ENCODE measurements at regions not wholly inside any gene's neighbourhood (a gene's known extent, or its start where the extent isn't known, plus 50 kb on each side); places are given as distances from the start of the nearest gene placed in this dataset.

DNA sequence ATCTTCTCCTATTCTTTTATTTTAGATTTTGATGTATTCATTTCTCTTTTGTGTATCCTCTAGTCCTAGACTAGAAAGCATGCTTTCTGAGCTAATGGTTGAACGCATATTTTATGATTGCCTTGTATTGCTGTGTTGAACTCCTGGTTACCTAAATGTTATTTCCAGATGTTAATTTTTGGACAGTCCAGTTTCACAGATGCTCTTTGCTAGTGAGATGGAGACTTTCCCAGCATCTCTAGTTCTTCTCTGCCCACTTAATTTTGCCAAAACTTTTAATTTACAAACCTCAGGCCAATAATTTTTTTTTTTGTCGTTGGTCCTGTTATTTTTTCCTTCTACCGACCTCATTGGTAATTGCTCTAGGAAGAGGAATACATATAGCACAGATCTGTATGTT lies 153.2 kb downstream of the HAUS1 start:
- no peak overlapping the region for H3K4me3 ChIP-seq (ENCODE audit: low read depth, low read length)
- TF ChIP-seq, protein P1, sequence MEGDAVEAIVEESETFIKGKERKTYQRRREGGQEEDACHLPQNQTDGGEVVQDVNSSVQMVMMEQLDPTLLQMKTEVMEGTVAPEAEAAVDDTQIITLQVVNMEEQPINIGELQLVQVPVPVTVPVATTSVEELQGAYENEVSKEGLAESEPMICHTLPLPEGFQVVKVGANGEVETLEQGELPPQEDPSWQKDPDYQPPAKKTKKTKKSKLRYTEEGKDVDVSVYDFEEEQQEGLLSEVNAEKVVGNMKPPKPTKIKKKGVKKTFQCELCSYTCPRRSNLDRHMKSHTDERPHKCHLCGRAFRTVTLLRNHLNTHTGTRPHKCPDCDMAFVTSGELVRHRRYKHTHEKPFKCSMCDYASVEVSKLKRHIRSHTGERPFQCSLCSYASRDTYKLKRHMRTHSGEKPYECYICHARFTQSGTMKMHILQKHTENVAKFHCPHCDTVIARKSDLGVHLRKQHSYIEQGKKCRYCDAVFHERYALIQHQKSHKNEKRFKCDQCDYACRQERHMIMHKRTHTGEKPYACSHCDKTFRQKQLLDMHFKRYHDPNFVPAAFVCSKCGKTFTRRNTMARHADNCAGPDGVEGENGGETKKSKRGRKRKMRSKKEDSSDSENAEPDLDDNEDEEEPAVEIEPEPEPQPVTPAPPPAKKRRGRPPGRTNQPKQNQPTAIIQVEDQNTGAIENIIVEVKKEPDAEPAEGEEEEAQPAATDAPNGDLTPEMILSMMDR (IDR thresholded peaks at IDR 0.05; ENCODE audit: low read depth, low read length): no peak

GRCh38 chr18:46260016-46260878 lies 156.1 kb downstream of the HAUS1 start:
- TF ChIP-seq, protein P1 (IDR thresholded peaks at IDR 0.05; ENCODE audit: low read depth, low read length): no peak

DNA sequence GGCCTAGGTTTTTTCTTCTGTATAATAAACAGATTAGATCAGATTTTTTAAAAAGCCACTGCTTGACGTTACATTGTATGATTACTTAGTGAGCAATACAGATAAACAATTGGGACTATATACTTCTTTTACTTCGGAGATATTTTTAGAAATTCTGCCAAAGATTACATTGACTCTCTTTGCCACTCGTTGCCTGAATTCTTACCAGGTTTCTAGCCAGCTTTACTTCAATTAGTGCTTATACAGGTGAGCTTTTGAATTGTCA lies 156.6 kb downstream of the HAUS1 start:
- TF ChIP-seq, protein P1 (IDR thresholded peaks at IDR 0.05; ENCODE audit: low read depth, low read length): no peak
- H3K4me3 ChIP-seq (ENCODE audit: low read depth, low read length): no peak overlapping the region; the same call in 1 of the 2 replicates

More at GRCh38 chr18:46260016-46260878, 156.1 kb downstream of the HAUS1 start:
- peak overlapping the region; percentile 5; the same call in 1 of the 2 replicates for H3K4me3 ChIP-seq (ENCODE audit: low read depth, low read length)

DNA sequence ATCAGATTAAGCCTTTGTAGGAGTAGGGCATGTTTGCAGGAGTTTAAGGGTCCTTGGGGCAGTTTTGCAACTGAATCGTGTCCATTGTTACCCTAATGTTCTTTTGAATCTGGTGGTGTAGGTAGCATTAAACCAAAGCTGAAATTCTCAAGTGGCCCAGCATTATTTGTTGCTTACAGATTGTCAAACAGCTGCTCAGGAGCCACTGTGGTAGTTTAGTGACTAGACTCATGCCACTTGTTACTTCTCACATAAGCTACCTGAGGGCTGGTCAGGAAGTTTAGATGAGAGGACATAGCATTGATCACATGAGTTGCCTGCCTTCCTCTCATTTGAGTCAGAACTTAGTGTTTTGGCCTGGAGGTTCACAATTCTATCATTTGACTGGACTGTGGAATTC lies 157.6 kb downstream of the HAUS1 start:
- H3K4me3 ChIP-seq (ENCODE audit: low read depth, low read length): no peak overlapping the region
- TF ChIP-seq, protein P1 (IDR thresholded peaks at IDR 0.05; ENCODE audit: low read depth, low read length): no peak

DNA sequence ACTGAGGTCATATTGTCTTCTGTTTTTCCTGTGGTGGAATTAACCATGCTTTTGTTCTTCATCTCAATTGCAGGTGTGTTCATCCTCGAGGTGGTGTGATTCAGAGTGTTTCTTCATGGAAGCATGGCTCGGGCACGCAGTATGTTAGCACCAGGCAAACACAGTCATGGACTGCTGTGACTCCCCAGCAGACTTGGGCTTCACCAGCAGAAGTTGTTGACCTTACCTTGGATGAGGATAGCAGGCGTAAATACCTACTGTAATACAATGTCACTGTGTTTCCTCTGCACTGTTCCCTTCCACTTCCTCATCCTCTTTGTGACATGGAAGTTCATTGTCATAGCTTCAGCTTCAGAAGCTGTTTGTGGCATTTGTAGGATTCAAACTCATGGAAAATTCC lies 158.7 kb downstream of the HAUS1 start:
- TF ChIP-seq, protein P1 (IDR thresholded peaks at IDR 0.05; ENCODE audit: low read depth, low read length): no peak
- no peak overlapping the region for H3K4me3 ChIP-seq (ENCODE audit: low read depth, low read length)

DNA sequence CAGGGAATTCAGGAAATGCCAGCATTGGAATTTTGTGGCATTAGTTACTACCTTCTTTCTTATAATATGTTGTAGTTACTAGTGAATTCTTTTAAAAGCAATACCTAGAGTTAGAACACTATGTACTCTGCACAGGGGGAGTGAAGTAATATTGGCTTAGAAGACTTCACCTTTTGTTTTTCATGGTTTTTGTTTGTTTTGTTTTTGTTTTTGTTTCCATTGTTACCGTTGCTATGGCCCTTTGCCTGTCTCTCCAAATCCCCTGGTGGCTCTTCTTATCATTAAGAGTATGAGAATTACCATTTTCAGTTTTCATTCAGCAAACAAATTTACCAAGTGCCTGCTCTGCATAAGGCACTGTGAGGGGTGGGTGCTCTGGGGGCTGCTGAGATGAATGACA lies 160.1 kb downstream of the HAUS1 start:
- H3K4me3 ChIP-seq (ENCODE audit: low read depth, low read length): no peak overlapping the region
- TF ChIP-seq, protein P1 (IDR thresholded peaks at IDR 0.05; ENCODE audit: low read depth, low read length): no peak

Data from WI38 (cell line).